NCI-H187 treated with DMSO at 0.1 percent for 48 hours (cell line): ENCODE measurements at regions not wholly inside any gene's neighbourhood (a gene's known extent, or its start where the extent isn't known, plus 50 kb on each side); places are given as distances from the start of the nearest gene placed in this dataset.

Experiments
- DNase-seq: peaks from one replicate; lab custom pipeline; 2025; lab: John Stamatoyannopoulos, UW

GRCh38 chr11:10619131-10619680, 50.7 kb upstream of the LYVE1 start:
- no peak for DNase-seq

GRCh38 chr11:10618490-10618889, 50.0 kb upstream of the LYVE1 start:
- DNase-seq, result no peak
